Effector memory CD4-positive, alpha-beta T cell (primary cell): ENCODE measurements at regions not wholly inside any gene's neighbourhood (a gene's known extent, or its start where the extent isn't known, plus 50 kb on each side); places are given as distances from the start of the nearest gene placed in this dataset.

Experiments used
- DNase-seq, 3 donors: peaks; one replicate each; pipeline ENCODE4 v3.0.0-alpha.2; 2020
- H3K27ac ChIP-seq: 2 replicates; pipeline ENCODE4 v1.7.0; 2013; ENCODE audit warnings: mild to moderate bottlenecking, low read length, moderate library complexity; ENCODE audit not compliant: insufficient read depth, poor library complexity, severe bottlenecking
- H3K27me3 ChIP-seq: replicated peaks from 2 replicates; pipeline ENCODE4 v1.7.0; 2013; ENCODE audit warnings: mild to moderate bottlenecking, low read length; ENCODE audit not compliant: insufficient read depth, control insufficient read depth, poor library complexity, severe bottlenecking
- H3K36me3 ChIP-seq: 2 replicates; pipeline ENCODE4 v1.7.0; 2013; ENCODE audit warnings: mild to moderate bottlenecking, low read length, moderate library complexity; ENCODE audit not compliant: control insufficient read depth, insufficient read depth
- H3K4me1 ChIP-seq: 2 replicates; pipeline ENCODE4 v1.7.0; 2013; ENCODE audit warnings: low read length, mild to moderate bottlenecking; ENCODE audit not compliant: control insufficient read depth, insufficient read depth, poor library complexity, severe bottlenecking
- H3K4me3 ChIP-seq: 2 replicates; pipeline ENCODE4 v1.7.0; 2013; ENCODE audit warnings: low read length, low read depth, mild to moderate bottlenecking; ENCODE audit not compliant: insufficient read depth, poor library complexity, severe bottlenecking
- H3K9me3 ChIP-seq: 2 replicates; pipeline ENCODE4 v1.7.0; 2013; ENCODE audit warnings: mild to moderate bottlenecking, low read length, moderate library complexity; ENCODE audit not compliant: control insufficient read depth

GRCh38 chr4:66451741-66452140, 781.5 kb upstream of the EPHA5 start:
- Histone ChIP-seq H3K4me3 (no peak overlapping the region), H3K27ac (no peak overlapping the region)

GRCh38 chr4:66443008-66443407, 772.7 kb upstream of the EPHA5 start:
- Histone ChIP-seq H3K27me3 (no peaks in the 10 kb centered on the region), H3K27ac (no peak overlapping the region), H3K36me3 (no peaks in the 10 kb centered on the region), H3K9me3 (no peaks in the 10 kb centered on the region), H3K4me1 (no peaks in the 10 kb centered on the region), H3K4me3 (no peak overlapping the region)
- no peak for DNase-seq

More at GRCh38 chr4:66451741-66452140, 781.5 kb upstream of the EPHA5 start:
- Histone ChIP-seq H3K27me3 (no peaks in the 10 kb centered on the region), H3K9me3 (no peaks in the 10 kb centered on the region), H3K4me1 (no peaks in the 10 kb centered on the region), H3K36me3 (no peaks in the 10 kb centered on the region)
- DNase-seq = no peak

GRCh38 chr4:66439508-66439907, 769.2 kb upstream of the EPHA5 start:
- no peak overlapping the region for H3K27ac ChIP-seq
- H3K36me3 ChIP-seq = no peaks in the 10 kb centered on the region
- DNase-seq = no peak
- no peak overlapping the region for H3K4me3 ChIP-seq
- H3K9me3 ChIP-seq = no peaks in the 10 kb centered on the region
- H3K4me1 ChIP-seq = no peaks in the 10 kb centered on the region
- H3K27me3 ChIP-seq = no peaks in the 10 kb centered on the region

GRCh38 chr4:66433706-66434105, 763.4 kb upstream of the EPHA5 start:
- Histone ChIP-seq H3K27ac (no peak overlapping the region), H3K4me3 (no peak overlapping the region), H3K9me3 (no peaks in the 10 kb centered on the region), H3K27me3 (no peaks in the 10 kb centered on the region), H3K36me3 (no peaks in the 10 kb centered on the region), H3K4me1 (no peaks in the 10 kb centered on the region)
- DNase-seq = no peak

- DNase-seq = no peak
Measured at GRCh38 chr4:66430856-66431255, 760.6 kb upstream of the EPHA5 start.

GRCh38 chr4:66429276-66429675, 759.0 kb upstream of the EPHA5 start:
- Histone ChIP-seq H3K4me3 (no peak overlapping the region), H3K4me1 (no peaks in the 10 kb centered on the region), H3K27ac (no peak overlapping the region), H3K9me3 (no peaks in the 10 kb centered on the region), H3K27me3 (no peaks in the 10 kb centered on the region), H3K36me3 (no peaks in the 10 kb centered on the region)
- no peak for DNase-seq

More at GRCh38 chr4:66430856-66431255, 760.6 kb upstream of the EPHA5 start:
- H3K9me3 ChIP-seq = no peaks in the 10 kb centered on the region
- H3K36me3 ChIP-seq = no peaks in the 10 kb centered on the region
- H3K27me3 ChIP-seq = no peaks in the 10 kb centered on the region
- H3K27ac ChIP-seq = no peak overlapping the region
- no peaks in the 10 kb centered on the region for H3K4me1 ChIP-seq
- H3K4me3 ChIP-seq = no peak overlapping the region

- Histone ChIP-seq H3K4me3 (no peak overlapping the region), H3K4me1 (no peaks in the 10 kb centered on the region), H3K9me3 (no peaks in the 10 kb centered on the region), H3K27me3 (no peaks in the 10 kb centered on the region), H3K36me3 (no peaks in the 10 kb centered on the region), H3K27ac (no peak overlapping the region)
- DNase-seq = no peak
Measured at GRCh38 chr4:66416425-66416824, 746.1 kb upstream of the EPHA5 start.

- Histone ChIP-seq H3K27me3 (no peaks in the 10 kb centered on the region), H3K4me3 (no peak overlapping the region), H3K27ac (no peak overlapping the region), H3K4me1 (no peaks in the 10 kb centered on the region), H3K9me3 (no peaks in the 10 kb centered on the region), H3K36me3 (no peaks in the 10 kb centered on the region)
- DNase-seq = no peak
Measured at GRCh38 chr4:66404141-66404540, 733.9 kb upstream of the EPHA5 start.

- Histone ChIP-seq H3K9me3 (no peaks in the 10 kb centered on the region), H3K27ac (no peak overlapping the region), H3K4me1 (no peaks in the 10 kb centered on the region), H3K4me3 (no peak overlapping the region), H3K27me3 (no peaks in the 10 kb centered on the region), H3K36me3 (no peaks in the 10 kb centered on the region)
- DNase-seq = no peak
Measured at GRCh38 chr4:66376921-66377320, 706.6 kb upstream of the EPHA5 start.

- Histone ChIP-seq H3K9me3 (no peaks in the 10 kb centered on the region), H3K27me3 (no peaks in the 10 kb centered on the region), H3K4me1 (no peaks in the 10 kb centered on the region), H3K36me3 (no peaks in the 10 kb centered on the region), H3K27ac (no peak overlapping the region), H3K4me3 (no peak overlapping the region)
- DNase-seq = no peak
Measured at GRCh38 chr4:66376396-66376795, 706.1 kb upstream of the EPHA5 start.

- Histone ChIP-seq H3K27me3 (no peaks in the 10 kb centered on the region), H3K4me1 (no peaks in the 10 kb centered on the region), H3K9me3 (no peaks in the 10 kb centered on the region), H3K36me3 (no peaks in the 10 kb centered on the region), H3K27ac (no peak overlapping the region), H3K4me3 (no peak overlapping the region)
- no peak for DNase-seq
Measured at GRCh38 chr4:66373268-66373667, 703.0 kb upstream of the EPHA5 start.
